ENCODE measurements at regions not wholly inside any gene's neighbourhood (a gene's known extent, or its start where the extent isn't known, plus 50 kb on each side); places are given as distances from the start of the nearest gene placed in this dataset.

GRCh38 chr13:105796081-105796480 is 739.4 kb downstream of the EFNB2 start:
- no TSS peak for BruUV-seq (replicated peaks)
- DNase-seq: no peak
- ATAC-seq (ENCODE audit: low read depth): no peak
- Histone ChIP-seq H3K4me1 (ENCODE audit: control insufficient read depth, insufficient read depth, low read length) (no peaks in the 10 kb centered on the region), H3K9me1 (ENCODE audit: insufficient read depth, low read length) (no peaks in the 10 kb centered on the region), H3K79me1 (ENCODE audit: low read depth in 1 of 2, low read length in 2 of 2) (no peaks in the 10 kb centered on the region), H3K9me3 (ENCODE audit: control insufficient read depth, insufficient read depth, low read length) (no peaks in the 10 kb centered on the region), H2BK20ac (ENCODE audit: low read depth, low read length) (no peak overlapping the region), H4K8ac (ENCODE audit: low read depth in 2 of 2, low read length in 2 of 2) (no peak overlapping the region), H2AK5ac (ENCODE audit: low read depth, low read length) (no peak overlapping the region), H4K20me1 (ENCODE audit: insufficient read depth, low read length) (no peaks in the 10 kb centered on the region), H2BK15ac (ENCODE audit: low read depth, low read length) (no peak overlapping the region), H3K23ac (ENCODE audit: low read depth, low read length) (no peak overlapping the region), H3K18ac (ENCODE audit: low read depth, low read length) (no peak overlapping the region), H2BK5ac (ENCODE audit: low read depth, low read length, poor library complexity, severe bottlenecking) (no peak overlapping the region), H4K5ac (ENCODE audit: low read depth, low read length) (no peak overlapping the region), H3K14ac (replicated peaks; ENCODE audit: low read depth, low read length) (no peak overlapping the region), H3K4ac (ENCODE audit: low read depth, low read length) (no peak overlapping the region), H2AK9ac (replicated peaks; ENCODE audit: low read depth, low read length, poor library complexity) (no peak overlapping the region), H3K4me2 (ENCODE audit: low read depth, low read length) (no peak overlapping the region), H3K27me3 (ENCODE audit: control insufficient read depth, insufficient read depth, low read length) (no peaks in the 10 kb centered on the region), H2AFZ (replicated peaks; ENCODE audit: low read length, poor library complexity) (no peak overlapping the region), H3K4me3 (ENCODE audit: insufficient read depth, low read depth, low read length) (no peak overlapping the region), H3K56ac (ENCODE audit: extremely low read depth, insufficient read depth, low read length) (no peak overlapping the region), H3K36me3 (ENCODE audit: control insufficient read depth, insufficient read depth, low read length) (no peaks in the 10 kb centered on the region), H4K91ac (ENCODE audit: insufficient read depth, low read depth, low read length) (no peak overlapping the region), H3K9ac (ENCODE audit: low read depth, low read length) (no peak overlapping the region), H2BK120ac (ENCODE audit: low read depth, low read length) (no peak overlapping the region), H3K27ac (ENCODE audit: insufficient read depth, low read length) (no peak overlapping the region)
- POLR2A ChIA-PET (ENCODE audit: unreplicated experiment): no interaction called here
- dilution Hi-C loops (cut with HindIII; ENCODE audit: low sequenced_read_pairs, unreplicated experiment) (no loop called here), intact Hi-C loops (cut with micrococcal nuclease) (no loop called here), in situ Hi-C loops (cut with MboI; ENCODE audit: low sequenced_read_pairs) (no loop called here)
- CTCF ChIA-PET: no interaction called here
- WGBS, 2 experiments (ENCODE audit: extremely low coverage in 2 of 2, insufficient read length in 1 of 2): no CpG with 5 or more reads among the region's 3 CpGs
- TF ChIP-seq CTCF (conservative IDR thresholded peaks at IDR 0.05; ENCODE audit: low read depth, low read length) (no peak), SMC3 (IDR thresholded peaks at IDR 0.05; ENCODE audit: low read depth, low read length) (no peak), MAFK (IDR thresholded peaks at IDR 0.05; ENCODE audit: low read depth, low read length) (no peak), RFX5 (IDR thresholded peaks at IDR 0.05; ENCODE audit: low read depth, low read length) (no peak), FOS (IDR thresholded peaks at IDR 0.05; ENCODE audit: low read depth, low read length) (no peak), NFE2L2 (IDR thresholded peaks at IDR 0.05; ENCODE audit: low read depth, low read length) (no peak), CEBPB (IDR thresholded peaks at IDR 0.05; ENCODE audit: low read depth, low read length) (no peak), MAZ (IDR thresholded peaks at IDR 0.05; ENCODE audit: borderline replicate concordance, low read depth, low read length) (no peak), POLR2A (IDR thresholded peaks at IDR 0.05; ENCODE audit: low read depth, low read length) (no peak), RCOR1 (IDR thresholded peaks at IDR 0.05; ENCODE audit: insufficient replicate concordance, low read length) (no peak)
- TF ChIP-seq, protein P1, sequence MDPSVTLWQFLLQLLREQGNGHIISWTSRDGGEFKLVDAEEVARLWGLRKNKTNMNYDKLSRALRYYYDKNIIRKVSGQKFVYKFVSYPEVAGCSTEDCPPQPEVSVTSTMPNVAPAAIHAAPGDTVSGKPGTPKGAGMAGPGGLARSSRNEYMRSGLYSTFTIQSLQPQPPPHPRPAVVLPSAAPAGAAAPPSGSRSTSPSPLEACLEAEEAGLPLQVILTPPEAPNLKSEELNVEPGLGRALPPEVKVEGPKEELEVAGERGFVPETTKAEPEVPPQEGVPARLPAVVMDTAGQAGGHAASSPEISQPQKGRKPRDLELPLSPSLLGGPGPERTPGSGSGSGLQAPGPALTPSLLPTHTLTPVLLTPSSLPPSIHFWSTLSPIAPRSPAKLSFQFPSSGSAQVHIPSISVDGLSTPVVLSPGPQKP (IDR thresholded peaks at IDR 0.05; ENCODE audit: borderline replicate concordance, low read depth, low read length): no peak
- TF ChIP-seq, protein P2, sequence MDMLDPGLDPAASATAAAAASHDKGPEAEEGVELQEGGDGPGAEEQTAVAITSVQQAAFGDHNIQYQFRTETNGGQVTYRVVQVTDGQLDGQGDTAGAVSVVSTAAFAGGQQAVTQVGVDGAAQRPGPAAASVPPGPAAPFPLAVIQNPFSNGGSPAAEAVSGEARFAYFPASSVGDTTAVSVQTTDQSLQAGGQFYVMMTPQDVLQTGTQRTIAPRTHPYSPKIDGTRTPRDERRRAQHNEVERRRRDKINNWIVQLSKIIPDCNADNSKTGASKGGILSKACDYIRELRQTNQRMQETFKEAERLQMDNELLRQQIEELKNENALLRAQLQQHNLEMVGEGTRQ (IDR thresholded peaks at IDR 0.05; ENCODE audit: low read depth, low read length): no peak

Measured in IMR-90 (cell line).